AG08395 (cell line): ENCODE measurements at regions not wholly inside any gene's neighbourhood (a gene's known extent, or its start where the extent isn't known, plus 50 kb on each side); places are given as distances from the start of the nearest gene placed in this dataset.

Experiments used
- DNase-seq: peaks from one replicate; pipeline ENCODE4 v3.0.0; 2012; ENCODE audit warnings: mixed read lengths, low spot score

DNA sequence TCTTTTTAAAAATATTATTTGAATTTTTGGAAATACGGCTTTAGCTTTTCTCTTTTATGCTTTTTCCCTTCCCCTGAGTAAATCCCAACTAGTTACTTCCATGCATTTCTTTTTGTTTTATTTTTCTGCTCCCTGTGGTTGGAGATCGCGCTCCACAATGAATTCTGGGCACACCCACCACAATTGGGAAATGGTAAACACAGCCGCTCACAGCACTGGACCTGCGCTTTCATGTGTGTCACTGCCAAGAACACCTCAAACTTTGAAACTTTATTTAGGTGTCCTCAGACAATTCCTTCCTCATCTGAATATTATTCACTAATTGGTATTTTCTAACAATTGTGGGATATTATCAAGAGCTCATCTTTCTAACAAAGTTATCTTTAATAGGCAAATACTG is 82.8 kb upstream of the TMEM18 start:
- DNase-seq = no peak

DNA sequence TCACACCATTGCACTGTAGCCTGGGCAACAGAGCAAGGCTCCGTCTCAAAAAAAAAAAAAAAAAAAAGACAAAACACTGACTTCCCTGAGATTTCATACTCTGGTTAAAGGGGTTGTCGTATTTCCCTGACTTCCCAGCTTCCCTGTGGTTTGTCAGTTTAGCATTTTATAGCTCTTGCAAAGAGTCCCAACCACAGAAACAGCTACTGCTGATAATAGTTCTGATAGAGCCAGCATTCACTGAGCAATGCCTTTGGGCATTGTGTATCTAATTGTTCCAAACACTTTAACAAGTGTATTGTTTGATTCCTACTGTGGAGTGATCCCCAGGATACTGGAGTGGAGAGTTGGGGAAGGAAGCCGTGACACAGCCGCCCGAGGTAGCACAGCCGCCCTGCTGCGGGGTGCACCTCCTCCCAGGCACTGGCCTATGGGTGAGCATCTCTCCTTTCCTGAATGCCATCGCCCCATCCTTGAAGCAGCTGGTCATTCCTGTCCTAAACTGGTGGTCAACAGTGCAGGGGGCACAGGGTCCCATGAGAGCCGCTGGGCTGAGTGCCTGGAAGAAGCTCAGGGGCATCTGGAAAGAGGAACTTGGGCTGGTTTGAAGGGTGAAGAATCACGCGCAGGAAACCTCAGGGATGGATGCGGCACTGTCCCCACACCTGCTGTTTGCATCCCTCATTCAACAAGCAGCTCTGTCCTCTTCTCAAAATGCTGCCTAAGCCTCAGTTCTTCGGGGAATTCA is 81.0 kb upstream of the TMEM18 start:
- DNase-seq = no peak

GRCh38 chr2:753123-753522 is 75.9 kb upstream of the TMEM18 start:
- DNase-seq = no peak

- DNase-seq = no peak
These were observed 74.3 kb upstream of the TMEM18 start for GRCh38 chr2:751474-751873.

- no peak for DNase-seq
These were observed 73.4 kb upstream of the TMEM18 start for GRCh38 chr2:750628-751027.

DNA sequence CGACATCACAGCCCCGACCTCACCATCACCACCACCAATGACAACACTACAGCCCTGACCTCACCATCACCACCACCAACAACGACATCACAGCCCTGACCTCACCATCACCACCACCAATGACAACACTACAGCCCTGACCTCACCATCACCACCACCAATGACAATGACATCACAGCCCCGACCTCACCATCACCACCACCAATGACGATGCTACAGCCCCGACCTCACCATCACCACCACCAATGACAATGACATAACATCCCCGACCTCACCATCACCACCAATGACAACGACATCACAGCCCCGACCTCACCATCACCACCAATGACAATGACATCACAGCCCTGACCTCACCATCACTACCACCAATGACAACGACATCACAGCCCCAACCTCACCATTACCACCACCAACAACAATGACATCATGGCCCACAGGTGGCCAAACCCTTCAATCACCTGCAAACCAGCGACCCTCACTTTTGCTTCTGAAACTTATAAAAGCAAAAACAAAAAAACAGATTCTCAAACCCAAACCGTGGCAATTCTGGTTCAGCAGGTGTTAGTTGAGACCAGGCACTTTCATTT is 70.7 kb upstream of the TMEM18 start:
- no peak for DNase-seq

DNA sequence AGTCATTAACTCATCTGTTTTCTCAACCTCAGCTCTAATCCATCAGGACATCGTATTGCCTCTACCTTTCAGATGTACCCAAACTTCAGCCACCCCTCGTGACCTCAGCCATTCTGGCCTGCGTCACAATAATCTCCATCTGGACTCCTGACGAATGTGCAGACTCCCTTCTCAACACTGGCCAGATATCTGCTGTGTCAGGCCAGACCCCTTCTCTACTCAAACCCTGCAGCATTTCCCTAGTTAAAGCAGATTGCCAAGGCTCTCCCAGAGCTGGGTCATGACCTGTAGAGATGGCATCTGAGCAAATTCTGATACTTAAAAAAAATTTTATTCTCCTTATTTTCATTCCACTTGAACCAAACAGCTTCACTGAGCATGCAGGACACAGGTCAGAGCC is 69.5 kb upstream of the TMEM18 start:
- DNase-seq = no peak

DNA sequence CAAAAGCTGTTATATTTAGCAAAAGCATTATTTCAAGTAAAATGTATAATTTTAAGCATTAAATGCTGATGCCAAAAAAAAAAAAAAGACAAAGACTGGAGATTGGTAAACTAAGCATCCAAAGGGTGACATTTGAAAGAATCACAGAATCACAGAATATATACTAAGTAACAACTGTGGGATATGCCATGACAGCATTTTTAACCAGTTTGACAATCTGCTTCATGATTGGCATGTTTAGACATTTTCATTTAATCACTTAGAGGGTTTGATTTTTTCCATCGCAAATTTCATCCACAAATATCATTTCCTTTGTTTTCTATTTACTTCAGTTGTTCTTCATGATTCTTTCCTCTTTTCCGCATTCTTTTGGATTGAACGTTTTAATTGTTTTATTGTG is 66.9 kb upstream of the TMEM18 start:
- no peak for DNase-seq

GRCh38 chr2:742221-742620 is 65.0 kb upstream of the TMEM18 start:
- no peak for DNase-seq

GRCh38 chr2:741195-741496 is 63.9 kb upstream of the TMEM18 start:
- no peak for DNase-seq

DNA sequence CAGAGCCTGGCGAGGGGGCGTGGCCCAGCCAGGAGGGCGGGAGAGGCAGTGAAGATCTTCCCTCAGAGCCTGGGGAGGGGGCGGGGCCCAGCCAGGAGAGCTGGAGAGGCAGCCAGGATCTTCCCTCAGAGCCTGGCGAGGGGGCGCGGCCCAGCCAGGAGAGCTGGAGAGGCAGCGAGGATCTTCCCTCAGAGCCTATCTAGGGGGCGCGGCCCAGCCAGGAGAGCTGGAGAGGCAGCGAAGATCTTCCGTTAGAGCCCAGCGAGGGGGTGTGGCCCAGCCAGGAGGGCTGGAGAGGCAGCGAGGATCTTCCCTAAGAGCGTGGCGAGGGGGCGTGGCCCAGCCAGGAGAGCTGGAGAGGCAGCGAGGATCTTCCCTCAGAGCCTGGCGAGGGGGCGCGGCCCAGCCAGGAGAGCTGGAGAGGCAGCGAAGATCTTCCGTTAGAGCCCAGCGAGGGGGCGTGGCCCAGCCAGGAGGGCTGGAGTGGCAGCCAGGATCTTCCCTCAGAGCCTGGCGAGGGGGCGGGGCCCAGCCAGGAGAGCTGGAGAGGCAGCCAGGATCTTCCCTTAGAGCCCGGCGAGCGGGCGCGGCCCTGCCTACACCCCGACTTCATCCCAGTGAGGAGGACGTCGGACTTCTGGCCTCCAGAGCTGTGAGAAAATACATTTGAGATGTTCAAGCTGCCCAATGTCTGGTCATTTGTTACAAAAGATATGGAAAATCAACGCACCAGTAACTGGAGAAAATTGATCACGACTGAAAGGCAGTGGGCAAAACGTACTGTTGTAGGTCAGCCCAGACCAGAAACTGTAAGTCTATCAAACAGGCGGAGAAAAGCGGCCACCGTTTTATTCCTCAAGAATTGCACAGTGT is 63.4 kb upstream of the TMEM18 start:
- DNase-seq = peak; percentile 58

DNA sequence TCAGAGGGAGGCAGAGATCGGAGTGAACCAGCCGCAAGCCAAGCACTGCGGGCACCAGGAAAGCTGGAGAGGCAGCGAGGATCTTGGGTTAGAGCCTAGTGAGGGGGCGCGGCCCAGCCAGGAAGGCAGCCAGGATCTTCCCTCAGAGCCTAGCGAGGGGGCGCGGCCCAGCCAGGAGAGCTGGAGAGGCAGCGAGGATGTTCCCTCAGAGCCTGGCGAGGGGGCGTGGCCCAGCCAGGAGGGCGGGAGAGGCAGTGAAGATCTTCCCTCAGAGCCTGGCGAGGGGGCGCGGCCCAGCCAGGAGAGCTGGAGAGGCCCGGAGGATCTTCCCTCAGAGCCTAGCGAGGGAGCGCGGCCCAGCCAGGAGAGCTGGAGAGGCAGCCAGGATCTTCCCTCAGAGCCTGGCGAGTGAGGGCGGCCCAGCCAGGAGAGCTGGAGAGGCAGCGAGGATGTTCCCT is 62.7 kb upstream of the TMEM18 start:
- peak; percentile 9 for DNase-seq

DNA sequence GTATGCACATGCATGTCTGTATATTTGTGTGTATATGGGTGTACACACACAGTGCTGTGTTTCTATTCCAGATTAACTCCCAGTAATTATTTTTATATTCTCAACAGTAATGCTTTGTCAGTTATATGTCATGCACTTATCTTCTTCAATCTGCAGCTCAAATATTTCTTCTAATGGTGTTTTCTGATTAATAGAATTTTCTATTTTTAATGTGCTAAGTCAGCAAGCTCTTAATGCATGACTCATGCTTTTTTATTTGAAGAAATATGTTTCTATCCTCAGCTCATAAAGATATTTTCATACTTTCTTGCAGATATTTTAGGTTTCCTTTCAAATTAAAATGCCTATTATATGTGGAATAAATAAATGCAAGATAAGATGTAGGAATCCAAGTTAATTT is 59.7 kb upstream of the TMEM18 start:
- DNase-seq = no peak

DNA sequence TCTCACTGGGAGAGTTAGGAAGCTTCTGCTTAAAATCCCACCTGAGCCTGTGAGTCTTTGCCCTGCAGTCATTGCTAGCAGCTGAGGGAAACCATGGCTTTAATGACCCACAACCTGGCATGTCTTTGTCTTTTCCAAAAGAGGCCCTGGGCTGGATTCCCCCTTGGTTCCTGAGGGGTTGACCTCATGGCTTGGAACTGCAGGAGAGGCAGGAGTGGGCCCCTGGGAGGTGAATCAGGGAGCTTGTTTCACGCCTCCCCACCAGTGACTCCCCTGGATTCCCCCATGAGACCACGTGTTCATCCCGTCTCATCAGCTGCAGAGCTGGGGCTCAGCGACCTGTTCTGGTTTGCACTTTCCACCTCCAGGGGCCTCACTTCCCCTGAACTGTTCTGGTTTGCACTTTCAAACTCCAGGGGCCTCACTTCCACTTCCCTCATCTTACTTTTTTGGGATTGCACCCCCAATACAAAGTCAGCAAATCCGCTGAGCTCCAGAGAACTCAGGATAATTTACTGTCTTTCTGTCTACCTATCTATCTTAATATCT is 58.5 kb upstream of the TMEM18 start:
- DNase-seq = no peak

- no peak for DNase-seq
These were observed 57.3 kb upstream of the TMEM18 start for GRCh38 chr2:734496-734895.

DNA sequence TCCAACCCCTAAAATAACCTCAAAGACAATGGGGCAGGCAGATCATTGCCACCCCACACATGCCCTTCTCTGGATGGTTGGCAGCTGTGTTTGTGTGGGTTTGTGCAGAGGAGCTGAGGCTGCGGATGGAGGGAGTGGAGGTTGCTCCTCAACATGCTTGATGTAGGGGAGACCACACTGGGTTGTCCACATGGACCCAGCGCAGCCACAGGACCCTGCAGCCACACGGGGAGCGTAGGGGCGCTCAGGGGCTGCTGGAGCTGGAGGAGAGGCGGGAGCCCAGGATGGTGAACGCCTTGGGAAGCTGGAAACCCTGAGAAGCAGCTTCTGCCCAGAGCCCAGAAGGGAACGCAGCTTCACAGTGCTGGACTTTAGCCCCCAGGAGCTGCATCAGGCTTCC is 56.3 kb upstream of the TMEM18 start:
- no peak for DNase-seq

- no peak for DNase-seq
These were observed 55.8 kb upstream of the TMEM18 start for GRCh38 chr2:733001-733400.

DNA sequence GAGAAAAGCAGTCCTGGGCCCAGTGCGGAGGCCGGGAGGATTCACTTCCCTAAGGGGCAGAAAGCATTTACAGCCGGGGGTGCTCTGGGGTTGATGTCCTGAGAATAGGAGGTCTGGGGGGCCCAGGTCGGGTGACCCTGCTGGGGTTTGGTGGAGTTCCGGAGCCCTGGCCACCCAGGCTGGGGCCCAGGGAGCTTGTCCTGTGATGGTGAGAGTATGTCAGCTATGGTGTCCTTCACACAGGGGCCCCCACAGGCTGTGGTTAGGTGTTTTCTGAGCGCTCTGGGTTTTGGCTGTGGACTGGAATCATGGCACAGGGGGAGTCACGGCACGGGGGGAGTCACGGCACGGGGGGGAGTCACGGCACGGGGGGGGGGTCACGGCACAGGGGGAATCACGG is 54.5 kb upstream of the TMEM18 start:
- no peak for DNase-seq

GRCh38 chr2:729376-729861 is 52.2 kb upstream of the TMEM18 start:
- DNase-seq = no peak

DNA sequence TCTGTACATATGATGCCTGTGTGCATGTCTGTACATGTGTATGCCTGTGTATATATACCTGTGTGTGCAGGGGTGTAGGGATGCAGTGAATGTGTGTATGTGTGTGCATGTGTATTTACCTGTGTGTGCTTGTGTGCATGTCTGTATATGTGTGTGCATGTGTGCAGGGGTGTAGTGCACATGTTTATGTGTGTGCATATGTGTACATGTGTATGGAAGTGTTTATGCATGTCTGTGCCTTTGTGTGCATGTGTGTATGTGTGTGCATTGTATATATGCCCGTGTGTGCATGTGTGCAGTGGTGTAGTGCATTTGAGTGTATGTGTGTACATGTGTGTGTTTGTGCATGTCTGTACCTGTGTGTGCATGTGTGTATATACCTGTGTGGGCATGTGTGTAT is 51.0 kb upstream of the TMEM18 start:
- DNase-seq = no peak

- DNase-seq = no peak
These were observed 49.9 kb upstream of the TMEM18 start for GRCh38 chr2:727071-727470.
